ENCODE measurements at regions not wholly inside any gene's neighbourhood (a gene's known extent, or its start where the extent isn't known, plus 50 kb on each side); places are given as distances from the start of the nearest gene placed in this dataset.

DNA sequence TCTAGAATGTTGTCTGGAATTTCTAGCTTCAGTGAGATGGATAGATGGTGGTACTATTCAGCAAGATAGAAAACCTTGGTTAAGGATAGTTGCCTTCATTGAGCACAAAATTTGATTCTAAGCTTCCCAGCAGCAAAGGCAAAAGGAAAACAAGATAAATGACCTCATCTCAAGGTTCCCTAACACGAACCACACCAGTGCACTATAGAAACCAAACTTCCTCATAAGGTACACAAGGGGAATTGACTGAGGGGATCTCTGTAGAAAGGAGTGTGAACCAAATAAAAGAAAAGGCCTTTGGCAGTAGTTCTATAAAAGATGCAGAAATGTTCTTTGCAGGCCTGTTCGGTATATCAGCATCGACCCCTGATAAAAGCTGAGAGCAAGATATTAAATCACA, 288.9 kb downstream of the SHQ1 start:
- ChIA-PET CTCF (no interaction called here), POLR2A (ENCODE audit: unreplicated experiment) (no interaction called here)
- Histone ChIP-seq H3K4me2 (no peak overlapping the region), H2AFZ (no peak overlapping the region), H3K4me1 (replicated peaks; ENCODE audit: insufficient read depth) (peaks cover 7% of the 10 kb centered on the region; the same call in 1 of the 2 replicates), H3K27me3 (ENCODE audit: insufficient read depth, low read depth) (no peaks in the 10 kb centered on the region), H3K79me2 (ENCODE audit: low read depth) (no peaks in the 10 kb centered on the region), H4K20me1 (ENCODE audit: insufficient read depth) (no peaks in the 10 kb centered on the region), H3K36me3 (ENCODE audit: low read depth) (no peaks in the 10 kb centered on the region), H3K27ac (no peak overlapping the region), H3K4me3 (no peak overlapping the region), H3F3A (ENCODE audit: insufficient read depth, low read depth) (peaks cover 5% of the 10 kb centered on the region; the same call in 1 of the 2 replicates), H3K9me2 (ENCODE audit: insufficient read depth) (no peaks in the 10 kb centered on the region), H3K9me3 (ENCODE audit: insufficient read depth, low read depth) (no peaks in the 10 kb centered on the region)
- intact Hi-C loops (cut with micrococcal nuclease; ENCODE audit: unreplicated experiment), result no loop called here
- DNase-seq, result no peak
- no peak for TF ChIP-seq EZH2 (IDR thresholded peaks at IDR 0.05; ENCODE audit: low read depth)
- TF ChIP-seq, protein P1, sequence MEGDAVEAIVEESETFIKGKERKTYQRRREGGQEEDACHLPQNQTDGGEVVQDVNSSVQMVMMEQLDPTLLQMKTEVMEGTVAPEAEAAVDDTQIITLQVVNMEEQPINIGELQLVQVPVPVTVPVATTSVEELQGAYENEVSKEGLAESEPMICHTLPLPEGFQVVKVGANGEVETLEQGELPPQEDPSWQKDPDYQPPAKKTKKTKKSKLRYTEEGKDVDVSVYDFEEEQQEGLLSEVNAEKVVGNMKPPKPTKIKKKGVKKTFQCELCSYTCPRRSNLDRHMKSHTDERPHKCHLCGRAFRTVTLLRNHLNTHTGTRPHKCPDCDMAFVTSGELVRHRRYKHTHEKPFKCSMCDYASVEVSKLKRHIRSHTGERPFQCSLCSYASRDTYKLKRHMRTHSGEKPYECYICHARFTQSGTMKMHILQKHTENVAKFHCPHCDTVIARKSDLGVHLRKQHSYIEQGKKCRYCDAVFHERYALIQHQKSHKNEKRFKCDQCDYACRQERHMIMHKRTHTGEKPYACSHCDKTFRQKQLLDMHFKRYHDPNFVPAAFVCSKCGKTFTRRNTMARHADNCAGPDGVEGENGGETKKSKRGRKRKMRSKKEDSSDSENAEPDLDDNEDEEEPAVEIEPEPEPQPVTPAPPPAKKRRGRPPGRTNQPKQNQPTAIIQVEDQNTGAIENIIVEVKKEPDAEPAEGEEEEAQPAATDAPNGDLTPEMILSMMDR (conservative IDR thresholded peaks at IDR 0.05), result no peak
- no TSS peak for BruUV-seq (replicated peaks)

DNA sequence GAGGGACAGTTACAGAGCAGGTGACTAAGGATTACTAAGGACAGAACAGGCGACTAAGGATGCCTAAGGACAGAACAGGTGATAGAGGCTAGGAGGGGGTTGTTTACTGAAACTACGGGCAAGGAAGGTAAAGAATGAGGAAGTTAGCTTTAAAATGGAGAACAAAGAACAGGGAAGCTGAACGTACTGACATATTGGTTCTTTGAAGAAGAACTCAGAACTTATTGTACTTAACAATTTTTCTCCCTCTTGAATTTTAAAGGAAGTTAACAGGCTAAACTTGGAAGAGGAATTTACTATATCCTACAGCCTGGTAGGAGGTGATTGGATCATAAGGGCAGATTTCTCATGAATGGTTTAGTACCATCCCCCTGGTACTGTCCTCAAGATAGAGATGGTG, 290.2 kb downstream of the SHQ1 start:
- H3K9me3 ChIP-seq (ENCODE audit: insufficient read depth, low read depth), result no peaks in the 10 kb centered on the region
- H3K27ac ChIP-seq, result no peak overlapping the region
- no TSS peak for BruUV-seq (replicated peaks)
- DNase-seq, result no peak
- no peaks in the 10 kb centered on the region for H3K27me3 ChIP-seq (ENCODE audit: insufficient read depth, low read depth)
- TF ChIP-seq, protein P1 (conservative IDR thresholded peaks at IDR 0.05), result no peak
- TF ChIP-seq EZH2 (IDR thresholded peaks at IDR 0.05; ENCODE audit: low read depth), result no peak
- no peaks in the 10 kb centered on the region for H3K36me3 ChIP-seq (ENCODE audit: low read depth)
- no peaks in the 10 kb centered on the region for H3K9me2 ChIP-seq (ENCODE audit: insufficient read depth)
- H3K4me1 ChIP-seq (replicated peaks; ENCODE audit: insufficient read depth), result no peaks in the 10 kb centered on the region
- ChIA-PET POLR2A (ENCODE audit: unreplicated experiment) (no interaction called here), CTCF (interaction anchor here (0.6 kb wide), 1 partner anchor 83 kb away, joined by 5 read pairs; no protein-coding TSS in a partner anchor)
- H3K4me3 ChIP-seq, result no peak overlapping the region
- H3K4me2 ChIP-seq, result no peak overlapping the region
- intact Hi-C loops (cut with micrococcal nuclease; ENCODE audit: unreplicated experiment), result no loop called here
- no peaks in the 10 kb centered on the region for H4K20me1 ChIP-seq (ENCODE audit: insufficient read depth)
- no peaks in the 10 kb centered on the region for H3F3A ChIP-seq (ENCODE audit: insufficient read depth, low read depth)
- H2AFZ ChIP-seq, result no peak overlapping the region
- no peaks in the 10 kb centered on the region for H3K79me2 ChIP-seq (ENCODE audit: low read depth)

DNA sequence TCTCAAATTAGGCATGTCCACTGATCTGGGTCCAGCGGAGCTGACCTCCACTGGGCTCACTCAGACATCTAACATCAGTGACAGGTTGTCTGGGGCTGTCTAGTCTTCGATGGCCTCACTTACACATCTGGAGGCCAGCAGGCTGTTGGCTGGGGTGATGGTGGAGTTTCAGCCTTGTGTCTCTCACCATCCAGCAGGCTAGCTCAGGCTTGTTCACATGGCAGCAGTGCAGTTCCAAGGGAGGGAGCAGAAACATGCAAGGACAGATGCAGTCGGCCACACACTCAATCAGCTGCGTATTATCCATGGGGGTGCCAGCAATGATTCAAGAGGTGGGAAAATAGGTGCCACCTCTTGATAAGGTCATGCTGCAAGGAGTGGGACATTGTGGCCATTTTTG, 292.5 kb downstream of the SHQ1 start:
- CTCF ChIA-PET, result no interaction called here
- Histone ChIP-seq H3K4me1 (replicated peaks; ENCODE audit: insufficient read depth) (no peaks in the 10 kb centered on the region), H3K27me3 (ENCODE audit: insufficient read depth, low read depth) (no peaks in the 10 kb centered on the region), H3F3A (ENCODE audit: insufficient read depth, low read depth) (no peaks in the 10 kb centered on the region), H3K4me3 (no peak overlapping the region), H3K79me2 (ENCODE audit: low read depth) (no peaks in the 10 kb centered on the region), H3K9me2 (ENCODE audit: insufficient read depth) (no peaks in the 10 kb centered on the region), H3K9me3 (ENCODE audit: insufficient read depth, low read depth) (no peaks in the 10 kb centered on the region), H3K27ac (no peak overlapping the region), H4K20me1 (ENCODE audit: insufficient read depth) (no peaks in the 10 kb centered on the region), H3K36me3 (ENCODE audit: low read depth) (no peaks in the 10 kb centered on the region), H3K4me2 (no peak overlapping the region), H2AFZ (no peak overlapping the region)
- no peak for TF ChIP-seq EZH2 (IDR thresholded peaks at IDR 0.05; ENCODE audit: low read depth)
- TF ChIP-seq, protein P1 (conservative IDR thresholded peaks at IDR 0.05), result no peak
- POLR2A ChIA-PET (ENCODE audit: unreplicated experiment), result no interaction called here
- intact Hi-C loops (cut with micrococcal nuclease; ENCODE audit: unreplicated experiment), result no loop called here
- DNase-seq, result no peak
- no TSS peak for BruUV-seq (replicated peaks)
